ENCODE measurements at regions not wholly inside any gene's neighbourhood (a gene's known extent, or its start where the extent isn't known, plus 50 kb on each side); places are given as distances from the start of the nearest gene placed in this dataset.
A peak's percentile ranks its signal among the peaks of the same experiment; 100 is the strongest.

DNA sequence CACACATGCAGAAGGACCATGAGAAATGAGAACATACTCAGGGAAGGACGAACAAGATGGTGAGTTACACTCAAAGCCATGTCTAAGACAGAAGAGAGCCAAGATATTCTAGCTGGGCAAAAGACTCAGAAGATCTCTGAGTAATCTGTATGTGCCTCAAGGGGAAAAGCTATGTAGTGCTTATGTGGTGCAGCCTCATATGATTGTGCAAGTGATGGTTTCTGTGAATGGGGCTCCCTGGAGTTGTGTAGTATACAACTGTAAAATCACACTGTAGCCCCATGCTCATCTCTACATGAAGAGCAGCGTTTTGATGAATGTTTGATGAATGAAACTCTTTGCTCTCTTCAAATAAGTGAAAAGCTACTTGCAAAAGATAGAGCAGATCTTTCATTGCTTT is 57.5 kb downstream of the OSR1 start:
- no peak for DNase-seq

GRCh38 chr2:19299522-19299921 is 58.9 kb downstream of the OSR1 start:
- DNase-seq = no peak

GRCh38 chr2:19299032-19299431 is 59.4 kb downstream of the OSR1 start:
- no peak for DNase-seq

GRCh38 chr2:19297716-19298115 is 60.7 kb downstream of the OSR1 start:
- no peak for DNase-seq

DNA sequence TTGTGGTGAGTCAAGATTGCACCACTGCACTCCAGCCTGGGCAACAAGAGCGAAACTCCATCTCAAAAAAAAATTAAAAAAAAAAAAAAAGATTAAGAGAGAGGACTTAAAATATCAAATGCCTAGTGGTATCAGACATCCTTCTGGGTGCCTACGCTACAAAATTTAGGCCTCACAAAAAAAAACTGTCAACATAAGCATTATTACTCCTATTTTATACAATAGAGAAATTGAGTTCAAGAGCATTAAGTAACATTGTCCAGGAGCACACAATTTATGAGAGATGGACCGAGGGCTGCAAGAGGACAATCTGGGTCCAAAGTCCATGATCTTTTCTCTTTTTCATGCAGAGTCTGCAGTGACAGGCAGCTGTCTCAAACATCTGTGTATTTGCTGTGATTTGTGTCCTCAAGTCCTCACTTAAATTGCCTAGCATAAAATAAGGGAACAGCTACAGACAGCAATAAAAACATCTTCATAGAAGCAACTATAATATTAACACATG is 62.4 kb downstream of the OSR1 start:
- DNase-seq = no peak

DNA sequence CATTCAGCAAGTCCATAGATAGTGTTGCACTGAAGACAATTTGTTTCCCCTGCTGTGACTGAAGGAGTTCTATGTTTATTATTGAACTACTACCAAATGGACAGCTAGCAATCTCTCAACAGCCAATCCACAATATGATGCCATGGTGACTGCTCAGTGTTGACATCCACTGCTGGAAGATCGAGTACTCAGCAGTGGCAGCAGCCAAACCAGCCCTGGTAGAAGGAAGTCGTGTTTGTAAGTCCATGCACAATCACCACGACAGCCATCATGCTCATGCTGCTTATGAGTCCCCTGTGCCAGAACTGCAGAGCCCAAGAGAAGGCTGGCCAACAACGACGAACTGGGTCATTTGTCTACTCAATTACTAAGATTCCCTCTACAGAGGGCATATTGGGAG is 66.4 kb downstream of the OSR1 start:
- no peak for DNase-seq

DNA sequence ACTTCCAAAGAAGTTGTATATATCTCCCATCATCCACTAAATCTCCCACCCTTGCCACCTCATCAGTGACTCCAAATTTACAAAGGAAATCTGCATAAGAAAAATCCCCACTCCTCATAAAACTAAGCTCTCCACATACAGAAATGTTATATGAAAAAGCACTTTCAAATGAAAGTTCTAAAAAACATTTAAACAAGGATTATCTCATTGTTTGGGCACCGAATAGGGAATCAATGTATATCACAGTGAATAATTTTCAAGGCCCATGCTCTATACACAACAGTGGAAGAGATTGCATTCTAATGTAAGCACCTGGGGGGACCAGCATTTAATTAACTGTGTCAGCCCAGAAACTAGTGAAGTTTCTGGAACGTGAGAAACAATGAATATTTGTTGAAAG is 70.1 kb downstream of the OSR1 start:
- no peak for DNase-seq

GRCh38 chr2:19287324-19287723 is 71.1 kb downstream of the OSR1 start:
- no peak for DNase-seq

DNA sequence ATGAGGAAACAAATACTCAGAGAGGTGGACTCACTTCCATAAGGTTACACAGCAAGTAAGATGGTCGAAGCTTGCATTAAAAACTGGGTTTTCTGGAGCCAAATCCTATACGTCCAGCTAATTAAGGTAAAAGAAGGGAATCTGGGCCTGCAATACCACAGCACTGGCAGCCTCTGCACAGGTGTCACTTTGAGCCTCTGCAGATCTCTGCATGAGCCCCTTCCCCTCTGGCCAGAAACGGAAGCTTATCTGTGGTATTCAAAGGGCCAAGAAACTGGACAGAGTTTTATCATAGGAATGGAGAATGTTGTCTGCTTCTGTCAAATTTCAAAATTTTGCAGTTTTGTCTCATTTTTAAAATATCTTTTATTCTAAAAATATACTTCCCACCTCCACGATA is 76.1 kb downstream of the OSR1 start:
- DNase-seq = no peak

DNA sequence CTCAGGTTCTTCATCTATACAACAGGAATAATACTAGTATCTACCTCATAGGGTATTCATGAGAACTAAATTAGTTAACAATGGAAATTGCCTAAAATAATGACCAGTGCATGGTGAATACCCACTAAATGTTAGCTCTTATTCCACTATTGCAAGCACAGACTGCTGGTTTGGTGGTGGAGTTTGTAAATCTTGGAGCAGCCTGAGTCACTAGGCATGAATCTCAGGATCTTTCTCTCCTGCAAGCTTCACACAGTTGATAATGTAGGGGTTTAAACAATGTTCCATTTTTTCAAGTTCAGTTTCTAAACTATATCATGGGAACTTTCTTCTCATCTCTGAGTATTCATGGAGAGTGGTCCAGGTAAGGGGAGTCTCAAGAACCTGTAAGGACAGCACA is 84.0 kb downstream of the OSR1 start:
- no peak for DNase-seq

- DNase-seq = no peak
Measured at GRCh38 chr2:19272941-19273470, 85.4 kb downstream of the OSR1 start.

DNA sequence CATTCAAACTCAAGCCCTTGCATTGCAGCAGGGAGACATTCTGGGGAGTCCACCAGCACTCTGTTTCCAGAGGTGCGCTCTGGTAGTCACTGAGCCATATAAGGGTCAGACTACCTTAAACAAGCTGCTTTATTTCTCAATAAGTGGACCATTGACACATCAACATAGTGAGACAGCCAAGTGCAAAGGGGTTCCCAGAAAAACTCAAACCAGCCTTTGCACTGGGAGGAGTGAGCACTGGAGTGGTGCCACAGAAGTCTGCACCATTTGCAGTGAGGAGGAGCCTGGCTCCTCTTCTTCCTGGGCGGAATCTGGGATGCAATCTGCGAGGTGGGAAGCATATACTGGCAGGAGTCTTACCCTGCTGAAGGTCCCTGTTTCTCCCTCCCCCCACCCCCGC is 86.4 kb downstream of the OSR1 start:
- DNase-seq = no peak

DNA sequence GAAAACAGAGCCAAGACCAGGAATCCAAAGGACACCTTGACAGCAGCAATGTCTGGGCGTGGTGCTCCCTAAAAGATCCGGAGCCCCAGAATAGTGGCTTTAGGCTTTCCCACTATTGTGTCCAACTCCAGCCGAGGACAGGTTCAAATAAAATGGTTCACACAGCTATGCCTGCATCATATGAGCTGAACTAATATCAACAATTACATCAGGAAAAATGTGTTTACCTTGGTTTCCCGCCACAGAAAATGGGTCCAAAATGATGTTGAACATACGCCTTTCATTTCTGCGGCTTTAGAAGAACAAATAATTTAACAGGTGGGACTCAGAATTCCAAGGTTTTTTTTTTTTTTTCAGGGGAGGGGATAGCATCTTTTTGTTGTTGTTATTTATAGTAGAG is 93.6 kb downstream of the OSR1 start:
- no peak for DNase-seq

DNA sequence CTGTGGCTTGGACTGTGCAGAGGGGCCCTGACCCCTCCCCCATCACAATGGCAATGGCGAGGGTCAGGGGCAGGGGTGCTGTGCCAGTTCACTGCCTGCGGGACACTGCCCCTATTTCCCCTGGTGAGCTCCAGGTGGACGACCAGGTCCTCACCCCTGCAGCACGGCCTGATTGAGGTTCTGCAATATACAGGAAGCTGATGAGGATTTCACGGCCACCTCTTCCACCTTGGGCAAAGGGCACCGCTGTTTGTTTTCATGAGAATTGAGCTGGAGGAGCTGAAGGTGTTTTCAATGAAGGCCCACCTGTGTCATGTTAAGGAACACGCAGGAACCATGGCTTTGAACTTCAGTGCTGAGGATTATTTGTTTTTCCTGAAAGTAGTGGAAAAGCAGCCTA is 96.3 kb downstream of the OSR1 start:
- DNase-seq = no peak

- no peak for DNase-seq
Measured at GRCh38 chr2:19261061-19261460, 97.4 kb downstream of the OSR1 start.

DNA sequence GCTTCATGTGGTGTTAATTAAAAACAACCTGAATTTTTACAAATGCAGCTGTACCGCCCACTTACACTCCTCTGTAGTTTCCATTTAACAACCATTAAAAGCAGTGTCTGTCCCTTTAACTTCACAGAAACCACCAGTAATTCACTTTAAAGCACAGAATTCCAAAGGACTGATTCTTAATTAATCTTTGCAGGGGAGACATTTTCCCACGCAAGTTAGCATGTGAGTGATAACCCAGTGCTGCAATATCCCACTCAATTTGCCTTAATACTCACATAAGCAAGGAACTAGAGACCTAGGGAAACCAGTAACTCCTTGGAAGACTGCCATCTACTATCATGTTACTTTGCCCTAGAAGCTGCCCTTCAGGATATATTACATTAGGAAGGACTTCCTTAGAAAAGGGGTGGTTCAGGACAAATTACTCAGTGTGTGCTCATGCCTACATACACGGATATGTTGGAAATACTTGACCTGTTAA is 102.3 kb downstream of the OSR1 start:
- DNase-seq = peak; percentile 21

DNA sequence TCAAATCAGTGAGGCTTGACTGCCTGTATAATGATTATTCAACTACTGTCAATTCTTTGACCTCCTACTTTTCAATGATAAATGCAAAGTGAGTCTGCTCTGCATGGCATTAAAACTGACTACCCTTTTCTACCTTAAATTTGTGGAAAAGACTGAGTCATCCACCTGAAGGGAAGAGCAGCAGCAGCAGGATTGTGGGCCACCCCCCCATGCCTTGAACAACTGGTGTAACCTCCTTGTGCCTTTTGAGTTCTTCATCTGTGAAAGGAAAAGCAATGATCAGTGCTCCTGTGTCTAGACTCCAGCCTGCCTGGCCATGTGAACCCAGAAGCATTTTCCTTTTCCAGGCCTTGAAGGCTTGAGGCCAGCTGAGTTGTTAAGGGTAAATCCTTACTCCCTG is 102.9 kb downstream of the OSR1 start:
- no peak for DNase-seq

DNA sequence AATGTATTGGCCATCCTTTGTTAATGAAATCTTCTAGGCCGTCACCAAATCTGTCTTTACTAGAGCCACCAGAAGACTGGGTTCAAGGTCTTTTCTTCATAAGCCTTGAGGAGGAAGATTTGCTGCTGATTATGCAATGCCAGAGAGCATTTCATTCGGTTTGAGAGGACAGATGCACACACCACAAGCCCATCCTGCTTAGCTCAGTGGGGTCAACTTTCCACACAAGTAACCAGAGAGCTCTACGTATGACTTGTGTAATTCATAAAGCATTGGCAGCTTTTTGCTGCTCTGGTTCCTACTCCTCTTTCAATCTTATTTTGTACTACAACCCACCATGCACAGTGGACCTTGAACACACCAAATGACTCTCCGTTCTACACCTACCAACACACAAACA is 106.9 kb downstream of the OSR1 start:
- no peak for DNase-seq

DNA sequence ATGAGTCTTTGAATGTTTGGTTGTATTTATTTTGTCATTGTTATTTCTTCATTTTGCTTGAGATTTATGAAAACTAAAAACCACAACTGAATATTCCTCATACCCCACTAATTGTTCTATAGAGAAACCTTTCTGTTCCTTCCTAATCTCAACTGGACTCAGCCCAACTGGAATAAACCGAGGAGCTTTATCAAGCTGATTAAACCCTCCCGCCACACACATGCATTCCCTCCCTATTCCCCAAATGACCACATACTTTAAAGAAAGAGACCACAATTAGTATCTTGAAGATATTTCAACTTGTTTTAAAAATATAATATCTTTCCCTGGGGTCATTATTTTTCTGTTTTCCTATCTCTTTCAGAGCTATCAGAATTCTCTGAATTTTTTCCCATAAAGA is 107.5 kb downstream of the OSR1 start:
- no peak for DNase-seq

DNA sequence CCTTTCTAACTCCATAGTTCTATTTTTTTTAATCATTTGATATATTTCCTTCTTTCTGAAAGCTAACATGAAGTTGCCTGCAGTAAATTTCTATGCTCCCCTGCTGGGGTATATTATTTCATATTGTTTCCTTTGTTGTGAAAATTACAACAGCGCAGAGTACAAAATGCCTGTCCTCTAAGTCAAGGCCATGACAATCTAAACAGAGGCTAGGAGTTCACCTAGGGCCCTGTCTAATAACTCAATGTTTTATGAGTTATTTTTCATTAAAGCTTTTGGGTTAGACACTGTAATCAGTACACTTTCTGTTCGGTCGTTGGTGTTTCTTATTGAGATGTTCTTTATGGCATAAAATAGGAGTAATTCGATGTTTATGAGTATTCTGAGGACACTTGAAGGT is 111.2 kb downstream of the OSR1 start:
- DNase-seq = no peak

- peak; percentile 38 for DNase-seq
Measured at GRCh38 chr2:19246496-19246895, 111.9 kb downstream of the OSR1 start.

DNA sequence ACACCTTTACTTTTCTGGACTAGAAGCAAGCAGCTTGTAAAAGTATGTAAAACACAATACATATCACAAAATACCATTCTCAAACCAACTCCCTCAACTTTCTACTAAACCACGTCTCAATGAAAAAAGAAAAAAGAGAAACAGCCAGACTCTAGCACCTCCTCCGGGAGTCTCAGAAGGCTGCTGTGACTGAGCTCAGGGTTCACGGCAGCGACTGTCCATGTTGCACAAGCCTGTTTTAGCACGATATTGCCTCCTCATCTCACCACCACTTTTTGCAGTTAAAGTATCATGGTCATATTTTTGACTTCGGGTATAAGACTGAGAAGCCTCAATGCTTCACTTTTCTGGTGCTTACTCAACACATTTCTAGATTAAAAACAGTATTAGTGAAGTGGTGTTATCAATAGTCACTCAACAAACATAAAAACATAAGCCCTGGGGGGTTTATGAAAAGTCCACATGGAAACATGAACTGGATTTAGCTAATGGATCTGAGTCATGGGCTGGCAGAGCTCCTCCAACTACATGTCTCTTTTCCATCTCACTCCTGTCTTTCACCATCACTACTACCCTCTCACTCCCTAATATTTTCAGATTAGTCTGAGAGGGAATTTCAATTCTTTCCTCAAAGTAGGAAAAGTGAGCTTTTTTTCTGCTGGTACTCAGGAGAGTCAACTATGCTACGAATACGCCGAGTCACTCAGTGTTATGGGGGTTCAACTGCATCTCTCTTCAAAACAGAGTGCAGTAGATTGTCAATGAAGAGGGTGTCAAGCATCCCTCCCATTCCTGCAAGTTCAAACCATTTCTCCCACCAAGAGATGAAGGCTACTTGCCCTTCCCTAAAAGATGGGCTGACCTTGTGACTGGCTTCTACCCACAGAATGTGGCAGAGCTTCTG is 113.7 kb downstream of the OSR1 start:
- no peak for DNase-seq

DNA sequence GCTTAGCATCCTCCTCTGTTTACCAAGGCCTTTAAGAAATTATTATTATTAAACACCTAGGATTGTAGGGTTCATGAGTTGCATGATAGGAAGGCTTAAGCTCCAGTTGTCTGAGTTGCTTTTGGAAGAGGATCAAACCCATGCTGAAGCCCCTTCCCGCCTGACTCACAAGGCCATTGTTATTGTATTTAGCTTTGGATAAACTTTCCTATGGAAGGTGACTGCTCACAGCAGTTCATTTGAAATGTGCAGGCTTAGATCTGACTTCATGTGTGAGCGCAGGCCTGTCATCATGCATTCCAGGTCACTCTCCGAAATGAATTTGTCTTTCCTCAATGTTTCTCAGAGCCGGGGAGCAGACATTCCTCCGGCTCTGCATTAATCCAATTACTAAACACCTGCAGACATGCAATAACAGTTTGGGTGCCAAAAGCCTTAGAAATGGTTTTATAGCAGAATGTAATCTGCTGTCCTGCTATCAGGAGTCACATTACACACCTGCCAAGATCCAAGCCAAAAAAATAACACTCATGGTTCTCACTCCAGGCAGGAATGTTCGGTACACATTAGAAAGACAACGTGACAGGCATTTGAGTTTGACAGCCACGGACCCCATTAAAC is 119.9 kb downstream of the OSR1 start:
- no peak for DNase-seq

GRCh38 chr2:19235308-19235707 is 123.1 kb downstream of the OSR1 start:
- no peak for DNase-seq
